NAMALWA (cell line): ENCODE measurements at regions not wholly inside any gene's neighbourhood (a gene's known extent, or its start where the extent isn't known, plus 50 kb on each side); places are given as distances from the start of the nearest gene placed in this dataset.

Experiments
- DNase-seq: peaks from one replicate; pipeline ENCODE4 v3.0.0-alpha.2; 2015; ENCODE audit warnings: low spot score

GRCh38 chr9:26058111-26058895 is 380.1 kb upstream of the TUSC1 start:
- DNase-seq: no peak

- DNase-seq: no peak
These were observed 378.8 kb upstream of the TUSC1 start for GRCh38 chr9:26057050-26057449.

GRCh38 chr9:26054600-26055520 is 376.6 kb upstream of the TUSC1 start:
- no peak for DNase-seq

- no peak for DNase-seq
These were observed 375.7 kb upstream of the TUSC1 start for GRCh38 chr9:26053954-26054353.

GRCh38 chr9:26043431-26043830 is 365.2 kb upstream of the TUSC1 start:
- DNase-seq: no peak

- DNase-seq: no peak
These were observed 356.5 kb upstream of the TUSC1 start for GRCh38 chr9:26034786-26035185.

- no peak for DNase-seq
These were observed 355.1 kb upstream of the TUSC1 start for GRCh38 chr9:26033336-26033735.

- no peak for DNase-seq
These were observed 348.3 kb upstream of the TUSC1 start for GRCh38 chr9:26026423-26027100.

GRCh38 chr9:26013199-26013598 is 335.0 kb upstream of the TUSC1 start:
- no peak for DNase-seq

GRCh38 chr9:26012797-26013196 is 334.6 kb upstream of the TUSC1 start:
- DNase-seq: no peak

- no peak for DNase-seq
These were observed 316.4 kb upstream of the TUSC1 start for GRCh38 chr9:25994605-25995004.

GRCh38 chr9:25990376-25990775 is 312.1 kb upstream of the TUSC1 start:
- DNase-seq: no peak

- no peak for DNase-seq
These were observed 297.4 kb upstream of the TUSC1 start for GRCh38 chr9:25975667-25976066.

GRCh38 chr9:25964239-25964638 is 286.0 kb upstream of the TUSC1 start:
- peak; percentile 80 for DNase-seq

GRCh38 chr9:25960178-25960577 is 281.9 kb upstream of the TUSC1 start:
- DNase-seq: no peak

GRCh38 chr9:25954209-25954608 is 276.0 kb upstream of the TUSC1 start:
- no peak for DNase-seq

- DNase-seq: no peak
These were observed 269.9 kb upstream of the TUSC1 start for GRCh38 chr9:25948182-25948581.

GRCh38 chr9:25939126-25939525 is 260.9 kb upstream of the TUSC1 start:
- no peak for DNase-seq

- DNase-seq: no peak
These were observed 257.8 kb upstream of the TUSC1 start for GRCh38 chr9:25936031-25936430.

GRCh38 chr9:25935188-25935587 is 256.9 kb upstream of the TUSC1 start:
- no peak for DNase-seq

- no peak for DNase-seq
These were observed 240.5 kb upstream of the TUSC1 start for GRCh38 chr9:25918761-25919160.

GRCh38 chr9:25917731-25918362 is 239.6 kb upstream of the TUSC1 start:
- DNase-seq: no peak
